HepG2 (cell line): ENCODE measurements at regions not wholly inside any gene's neighbourhood (a gene's known extent, or its start where the extent isn't known, plus 50 kb on each side); places are given as distances from the start of the nearest gene placed in this dataset.

Experiments
- ATAC-seq: fragments of 200-7000 bp; cut with Tn5 transposase; 3 replicates; pipeline ENCODE4 v1.9.1; 2020; ENCODE audit warnings: mild to moderate bottlenecking, moderate library complexity
- BruUV-seq: library from RNA; stranded (reverse); fragments of 400-500 nt; replicated peaks from 2 replicates; lab custom pipeline; 2021; lab: Mats Ljungman, UMichigan
- CTCF ChIA-PET: fragments of 300-600 bp; formaldehyde crosslinking; extraction: SDS; loops from one replicate; lab custom pipeline; 2021; ENCODE audit warnings: low total read pairs, inconsistent platforms, low intra/inter-chr PET ratio; lab: Yijun Ruan, JAX
- POLR2A ChIA-PET: fragments of 350-600 bp; sonication (Branson Sonifier 250); formaldehyde crosslinking; loops from one replicate; lab custom pipeline; 2020; ENCODE audit warnings: antibody characterized with exemption, inconsistent platforms; lab: Yijun Ruan, JAX
- DNase-seq: peaks from one replicate; pipeline ENCODE4 v3.0.0-alpha.2; 2015; ENCODE audit warnings: low spot score
- FAIRE-seq: peaks from 3 replicates; lab custom pipeline; 2011; peaks lifted over from hg19 to GRCh38; lab: Jason Lieb, UNC
- H2AFZ ChIP-seq: one replicate; pipeline ENCODE4 v1.6.1; 2011; ENCODE audit warnings: low read length, inconsistent platforms
- H3K27ac ChIP-seq: fragments of 300-600 bp; 3 replicates; pipeline ENCODE4 v1.8.0; 2011; ENCODE audit warnings: mixed run types, mild to moderate bottlenecking, mixed read lengths, low read length, inconsistent platforms; ENCODE audit not compliant: insufficient read depth; ENCODE audit errors: extremely low read length
- H3K27me3 ChIP-seq, 2 experiments: fragments of 200-600 bp in 1 of 2; 2 replicates in 1 of 2; 3 replicates in 1 of 2; pipeline versions ENCODE4 v1.6.0 to v1.8.0; 2011; ENCODE audit warnings: low read length in 2 of 2, mild to moderate bottlenecking in 2 of 2, moderate library complexity in 2 of 2, inconsistent platforms in 1 of 2; ENCODE audit not compliant: insufficient read depth in 2 of 2, control insufficient read depth in 1 of 2
- H3K36me3 ChIP-seq, 2 experiments: fragments of 200-600 bp in 1 of 2; replicated peaks in 1 of 2; 2 replicates in 1 of 2; 3 replicates in 1 of 2; pipeline versions ENCODE4 v1.5.1 to v1.8.0; 2011; ENCODE audit warnings: low read length in 2 of 2, inconsistent platforms in 1 of 2; ENCODE audit not compliant: insufficient read depth in 2 of 2, control insufficient read depth in 1 of 2
- H3K4me1 ChIP-seq: 2 replicates; pipeline ENCODE4 v1.5.1; 2012; ENCODE audit warnings: low read length, inconsistent platforms; ENCODE audit not compliant: insufficient read depth
- H3K4me2 ChIP-seq: 2 replicates; pipeline ENCODE4 v1.6.0; 2011; ENCODE audit warnings: low read depth, low read length, inconsistent platforms
- H3K4me3 ChIP-seq, 3 experiments: fragments of 200-600 bp in 1 of 3; sonication (generic), shearing (Covaris generic) in 1 of 3; replicated peaks in 1 of 3; 2 replicates each; pipeline ENCODE4 v1.5.1; 2011 to 2016; ENCODE audit warnings: low read length in 3 of 3, inconsistent platforms in 2 of 3, low read depth in 2 of 3, mild to moderate bottlenecking in 2 of 3, control low read depth in 1 of 3, mixed read lengths in 1 of 3; ENCODE audit not compliant: insufficient read depth in 1 of 3
- H3K79me2 ChIP-seq: one replicate; pipeline ENCODE4 v1.6.1; 2011; ENCODE audit warnings: low read length, inconsistent platforms; ENCODE audit not compliant: insufficient read depth
- H3K9ac ChIP-seq: 2 replicates; pipeline ENCODE4 v1.6.0; 2011; ENCODE audit warnings: mild to moderate bottlenecking, low read depth, low read length, inconsistent platforms; ENCODE audit not compliant: insufficient read depth
- H3K9me3 ChIP-seq: 2 replicates; pipeline ENCODE4 v1.5.1; 2012; ENCODE audit warnings: mild to moderate bottlenecking, low read length
- H4K20me1 ChIP-seq: 2 replicates; pipeline ENCODE4 v1.6.0; 2011; ENCODE audit warnings: inconsistent platforms, mild to moderate bottlenecking, low read length, moderate library complexity; ENCODE audit not compliant: insufficient read depth
- BRD4 ChIP-seq: sonication (generic); formaldehyde crosslinking; IDR thresholded peaks from 2 replicates; pipeline ENCODE4 v1.4.0; 2020; ENCODE audit warnings: missing genetic modification reagents
- FLYWCH1 ChIP-seq: sonication (generic); formaldehyde crosslinking; IDR thresholded peaks from 2 replicates; pipeline ENCODE4 v1.8.1; 2023; ENCODE audit warnings: mild to moderate bottlenecking, missing genetic modification reagents
- GABPA ChIP-seq, 2 experiments: IDR thresholded peaks; 2 replicates each; pipeline ENCODE4 v1.6.1; 2011 to 2016; ENCODE audit warnings: low read depth in 2 of 2, low read length in 1 of 2, missing biosample characterization in 1 of 2, missing genetic modification characterization in 1 of 2
- JDP2 ChIP-seq: sonication (generic); formaldehyde crosslinking; IDR thresholded peaks from 2 replicates; pipeline ENCODE4 v1.8.1; 2022; ENCODE audit warnings: missing genetic modification reagents, borderline replicate concordance
- MEIS1 ChIP-seq: sonication (generic); formaldehyde crosslinking; IDR thresholded peaks from 2 replicates; pipeline ENCODE4 v1.9.0; 2021; ENCODE audit warnings: mild to moderate bottlenecking, missing genetic modification reagents, moderate library complexity, borderline replicate concordance
- MTA1 ChIP-seq: sonication (generic); formaldehyde crosslinking; IDR thresholded peaks from 2 replicates; pipeline ENCODE4 v1.4.0; 2020; ENCODE audit warnings: missing genetic modification reagents, mild to moderate bottlenecking, borderline replicate concordance
- RCOR2 ChIP-seq: IDR thresholded peaks from 2 replicates; pipeline ENCODE4 v1.6.1; 2016; ENCODE audit warnings: missing biosample characterization, missing genetic modification reagents
- ZNF225 ChIP-seq: sonication (generic); formaldehyde crosslinking; IDR thresholded peaks from 2 replicates; pipeline ENCODE4 v1.4.0; 2020; ENCODE audit warnings: mild to moderate bottlenecking, missing genetic modification reagents
- ZNF616 ChIP-seq: sonication (generic); formaldehyde crosslinking; IDR thresholded peaks from 2 replicates; pipeline ENCODE4 v1.5.0; 2020; ENCODE audit warnings: low read depth, mild to moderate bottlenecking, missing genetic modification reagents
- WGBS: methylation state at CpG from one replicate; pipeline ENCODE4 v1.1.6; 2017; ENCODE audit warnings: low lambda C conversion rate; 5-methylcytosine and 5-hydroxymethylcytosine counted together
- in situ Hi-C: cut with HindIII; loops from 2 replicates; pipeline ENCODE4 v1.10.0; 2017; ENCODE audit warnings: low pct_unique_long_range_greater_than_20kb; ENCODE audit not compliant: extremely low pct_ligation_motif_present
- intact Hi-C: fragments of 100-400 bp; cut with micrococcal nuclease; formaldehyde crosslinking; loops from one replicate; pipeline ENCODE4 v1.10.0; 2022; ENCODE audit not compliant: unreplicated experiment
- TF ChIP-seq, protein P1 (sequence below): sonication (generic); formaldehyde crosslinking; IDR thresholded peaks from 2 replicates; pipeline ENCODE4 v1.4.0; 2020; ENCODE audit warnings: missing genetic modification reagents, borderline replicate concordance
- TF ChIP-seq, protein P2 (sequence below): sonication (generic); formaldehyde crosslinking; IDR thresholded peaks from 2 replicates; pipeline ENCODE4 v1.4.0; 2020; ENCODE audit warnings: missing genetic modification reagents
- TF ChIP-seq, protein P3 (sequence below): sonication (generic); formaldehyde crosslinking; IDR thresholded peaks from 2 replicates; pipeline ENCODE4 v1.4.0; 2020; ENCODE audit warnings: mild to moderate bottlenecking, missing genetic modification reagents
- TF ChIP-seq, protein P4 (sequence below): sonication (generic); formaldehyde crosslinking; IDR thresholded peaks from 2 replicates; pipeline ENCODE4 v1.9.0; 2021; ENCODE audit warnings: missing genetic modification reagents, borderline replicate concordance
- TF ChIP-seq, protein P5 (sequence below): sonication (generic); formaldehyde crosslinking; IDR thresholded peaks from 2 replicates; pipeline ENCODE4 v1.5.0; 2020; ENCODE audit warnings: mild to moderate bottlenecking, missing genetic modification reagents, borderline replicate concordance

DNA sequence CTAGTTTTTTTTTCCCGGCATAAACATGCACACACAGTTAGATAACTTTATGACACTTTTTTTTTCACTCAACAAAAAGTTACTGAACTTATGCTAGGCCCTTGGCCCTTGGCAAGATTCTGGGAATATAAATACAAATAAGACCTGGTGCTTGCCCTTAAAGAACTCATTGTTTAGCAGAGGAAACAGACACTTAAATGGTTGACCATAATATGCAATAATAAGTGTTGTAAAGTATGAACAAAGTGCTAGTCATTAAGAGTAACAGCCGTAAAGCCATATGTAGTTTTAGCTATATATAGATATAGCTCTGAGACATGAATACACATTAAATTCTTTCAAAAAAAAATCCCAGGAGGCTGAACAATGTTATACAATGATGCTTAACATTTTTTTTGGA lies 198.3 kb downstream of the CYYR1 start:
- Histone ChIP-seq H3K9ac (no peak overlapping the region), H3K79me2 (no peaks in the 10 kb centered on the region), H3K4me1 (no peaks in the 10 kb centered on the region), H3K27ac (no peak overlapping the region), H2AFZ (no peak overlapping the region), H3K27me3 (no peaks in the 10 kb centered on the region), H3K4me3 (no peak overlapping the region), H3K4me2 (no peak overlapping the region), H3K9me3 (peaks cover 57% of the 10 kb centered on the region), H3K36me3 (no peaks in the 10 kb centered on the region), H4K20me1 (no peaks in the 10 kb centered on the region)
- BruUV-seq, result no TSS peak
- POLR2A ChIA-PET, result no interaction called here
- 2% methylated on average over 2 of the region's 2 CpGs for WGBS
- ATAC-seq, result no peak
- in situ Hi-C loops, result no loop called here
- intact Hi-C loops, result no loop called here
- CTCF ChIA-PET, result no interaction called here
- DNase-seq, result no peak
- no peak for FAIRE-seq
- TF ChIP-seq BRD4 (CRISPR knock-in tag) (no peak), RCOR2 (CRISPR knock-in tag) (no peak), MTA1 (CRISPR knock-in tag) (no peak), GABPA (IDR thresholded peaks at IDR 0.05; ENCODE audit: low read depth, low read length) (no peak), GABPA (CRISPR knock-in tag; IDR thresholded peaks at IDR 0.05; ENCODE audit: low read depth) (no peak), JDP2 (CRISPR knock-in tag) (no peak), FLYWCH1 (CRISPR knock-in tag) (no peak), MEIS1 (CRISPR knock-in tag) (no peak), ZNF225 (CRISPR knock-in tag) (no peak), ZNF616 (CRISPR knock-in tag) (no peak)
- TF ChIP-seq, protein P1, sequence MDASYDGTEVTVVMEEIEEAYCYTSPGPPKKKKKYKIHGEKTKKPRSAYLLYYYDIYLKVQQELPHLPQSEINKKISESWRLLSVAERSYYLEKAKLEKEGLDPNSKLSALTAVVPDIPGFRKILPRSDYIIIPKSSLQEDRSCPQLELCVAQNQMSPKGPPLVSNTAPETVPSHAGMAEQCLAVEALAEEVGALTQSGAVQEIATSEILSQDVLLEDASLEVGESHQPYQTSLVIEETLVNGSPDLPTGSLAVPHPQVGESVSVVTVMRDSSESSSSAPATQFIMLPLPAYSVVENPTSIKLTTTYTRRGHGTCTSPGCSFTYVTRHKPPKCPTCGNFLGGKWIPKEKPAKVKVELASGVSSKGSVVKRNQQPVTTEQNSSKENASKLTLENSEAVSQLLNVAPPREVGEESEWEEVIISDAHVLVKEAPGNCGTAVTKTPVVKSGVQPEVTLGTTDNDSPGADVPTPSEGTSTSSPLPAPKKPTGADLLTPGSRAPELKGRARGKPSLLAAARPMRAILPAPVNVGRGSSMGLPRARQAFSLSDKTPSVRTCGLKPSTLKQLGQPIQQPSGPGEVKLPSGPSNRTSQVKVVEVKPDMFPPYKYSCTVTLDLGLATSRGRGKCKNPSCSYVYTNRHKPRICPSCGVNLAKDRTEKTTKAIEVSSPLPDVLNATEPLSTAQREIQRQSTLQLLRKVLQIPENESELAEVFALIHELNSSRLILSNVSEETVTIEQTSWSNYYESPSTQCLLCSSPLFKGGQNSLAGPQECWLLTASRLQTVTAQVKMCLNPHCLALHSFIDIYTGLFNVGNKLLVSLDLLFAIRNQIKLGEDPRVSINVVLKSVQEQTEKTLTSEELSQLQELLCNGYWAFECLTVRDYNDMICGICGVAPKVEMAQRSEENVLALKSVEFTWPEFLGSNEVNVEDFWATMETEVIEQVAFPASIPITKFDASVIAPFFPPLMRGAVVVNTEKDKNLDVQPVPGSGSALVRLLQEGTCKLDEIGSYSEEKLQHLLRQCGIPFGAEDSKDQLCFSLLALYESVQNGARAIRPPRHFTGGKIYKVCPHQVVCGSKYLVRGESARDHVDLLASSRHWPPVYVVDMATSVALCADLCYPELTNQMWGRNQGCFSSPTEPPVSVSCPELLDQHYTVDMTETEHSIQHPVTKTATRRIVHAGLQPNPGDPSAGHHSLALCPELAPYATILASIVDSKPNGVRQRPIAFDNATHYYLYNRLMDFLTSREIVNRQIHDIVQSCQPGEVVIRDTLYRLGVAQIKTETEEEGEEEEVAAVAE (CRISPR knock-in tag), result no peak
- TF ChIP-seq, protein P2, sequence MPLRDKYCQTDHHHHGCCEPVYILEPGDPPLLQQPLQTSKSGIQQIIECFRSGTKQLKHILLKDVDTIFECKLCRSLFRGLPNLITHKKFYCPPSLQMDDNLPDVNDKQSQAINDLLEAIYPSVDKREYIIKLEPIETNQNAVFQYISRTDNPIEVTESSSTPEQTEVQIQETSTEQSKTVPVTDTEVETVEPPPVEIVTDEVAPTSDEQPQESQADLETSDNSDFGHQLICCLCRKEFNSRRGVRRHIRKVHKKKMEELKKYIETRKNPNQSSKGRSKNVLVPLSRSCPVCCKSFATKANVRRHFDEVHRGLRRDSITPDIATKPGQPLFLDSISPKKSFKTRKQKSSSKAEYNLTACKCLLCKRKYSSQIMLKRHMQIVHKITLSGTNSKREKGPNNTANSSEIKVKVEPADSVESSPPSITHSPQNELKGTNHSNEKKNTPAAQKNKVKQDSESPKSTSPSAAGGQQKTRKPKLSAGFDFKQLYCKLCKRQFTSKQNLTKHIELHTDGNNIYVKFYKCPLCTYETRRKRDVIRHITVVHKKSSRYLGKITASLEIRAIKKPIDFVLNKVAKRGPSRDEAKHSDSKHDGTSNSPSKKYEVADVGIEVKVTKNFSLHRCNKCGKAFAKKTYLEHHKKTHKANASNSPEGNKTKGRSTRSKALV (CRISPR knock-in tag), result no peak
- TF ChIP-seq, protein P3, sequence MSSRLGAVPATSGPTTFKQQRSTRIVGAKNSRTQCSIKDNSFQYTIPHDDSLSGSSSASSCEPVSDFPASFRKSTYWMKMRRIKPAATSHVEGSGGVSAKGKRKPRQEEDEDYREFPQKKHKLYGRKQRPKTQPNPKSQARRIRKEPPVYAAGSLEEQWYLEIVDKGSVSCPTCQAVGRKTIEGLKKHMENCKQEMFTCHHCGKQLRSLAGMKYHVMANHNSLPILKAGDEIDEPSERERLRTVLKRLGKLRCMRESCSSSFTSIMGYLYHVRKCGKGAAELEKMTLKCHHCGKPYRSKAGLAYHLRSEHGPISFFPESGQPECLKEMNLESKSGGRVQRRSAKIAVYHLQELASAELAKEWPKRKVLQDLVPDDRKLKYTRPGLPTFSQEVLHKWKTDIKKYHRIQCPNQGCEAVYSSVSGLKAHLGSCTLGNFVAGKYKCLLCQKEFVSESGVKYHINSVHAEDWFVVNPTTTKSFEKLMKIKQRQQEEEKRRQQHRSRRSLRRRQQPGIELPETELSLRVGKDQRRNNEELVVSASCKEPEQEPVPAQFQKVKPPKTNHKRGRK (CRISPR knock-in tag), result no peak
- TF ChIP-seq, protein P4, sequence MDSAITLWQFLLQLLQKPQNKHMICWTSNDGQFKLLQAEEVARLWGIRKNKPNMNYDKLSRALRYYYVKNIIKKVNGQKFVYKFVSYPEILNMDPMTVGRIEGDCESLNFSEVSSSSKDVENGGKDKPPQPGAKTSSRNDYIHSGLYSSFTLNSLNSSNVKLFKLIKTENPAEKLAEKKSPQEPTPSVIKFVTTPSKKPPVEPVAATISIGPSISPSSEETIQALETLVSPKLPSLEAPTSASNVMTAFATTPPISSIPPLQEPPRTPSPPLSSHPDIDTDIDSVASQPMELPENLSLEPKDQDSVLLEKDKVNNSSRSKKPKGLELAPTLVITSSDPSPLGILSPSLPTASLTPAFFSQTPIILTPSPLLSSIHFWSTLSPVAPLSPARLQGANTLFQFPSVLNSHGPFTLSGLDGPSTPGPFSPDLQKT (CRISPR knock-in tag), result no peak
- TF ChIP-seq, protein P5, sequence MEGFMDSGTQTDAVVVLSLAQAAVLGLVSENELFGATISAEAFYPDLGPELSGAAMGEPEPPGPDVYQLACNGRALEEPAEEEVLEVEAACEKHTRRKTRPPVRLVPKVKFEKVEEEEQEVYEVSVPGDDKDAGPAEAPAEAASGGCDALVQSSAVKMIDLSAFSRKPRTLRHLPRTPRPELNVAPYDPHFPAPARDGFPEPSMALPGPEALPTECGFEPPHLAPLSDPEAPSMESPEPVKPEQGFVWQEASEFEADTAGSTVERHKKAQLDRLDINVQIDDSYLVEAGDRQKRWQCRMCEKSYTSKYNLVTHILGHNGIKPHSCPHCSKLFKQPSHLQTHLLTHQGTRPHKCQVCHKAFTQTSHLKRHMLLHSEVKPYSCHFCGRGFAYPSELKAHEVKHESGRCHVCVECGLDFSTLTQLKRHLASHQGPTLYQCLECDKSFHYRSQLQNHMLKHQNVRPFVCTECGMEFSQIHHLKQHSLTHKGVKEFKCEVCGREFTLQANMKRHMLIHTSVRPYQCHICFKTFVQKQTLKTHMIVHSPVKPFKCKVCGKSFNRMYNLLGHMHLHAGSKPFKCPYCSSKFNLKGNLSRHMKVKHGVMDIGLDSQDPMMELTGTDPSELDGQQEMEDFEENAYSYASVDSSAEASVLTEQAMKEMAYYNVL, result no peak
